Naive thymus-derived CD8-positive, alpha-beta T cell (primary cell): ENCODE measurements at regions not wholly inside any gene's neighbourhood (a gene's known extent, or its start where the extent isn't known, plus 50 kb on each side); places are given as distances from the start of the nearest gene placed in this dataset.
"Not testable (repeated sequence)": the region's sequence is repeated elsewhere in the genome, so short reads cannot be mapped to it uniquely, and the experiment has no call there.

Experiments
- ATAC-seq, 2 donors: fragments of 150-1000 bp; cut with Tn5 transposase in 1 of 2; sonication (Bioruptor Pico), chemical (Tn5 transposase) in 1 of 2; 1 replicate in 1 of 2; 2 replicates in 1 of 2; pipeline ENCODE4 v1.10.0; 2021; ENCODE audit warnings: mild to moderate bottlenecking in 2 of 2, moderate library complexity in 2 of 2
- POLR2A ChIA-PET: fragments of 350-600 bp; sonication (Branson Sonifier 250); formaldehyde crosslinking; loops from one replicate; lab custom pipeline; 2021; ENCODE audit warnings: antibody characterized with exemption; lab: Charles Lee
- DNase-seq, 10 donors: peaks; one replicate each; pipeline versions ENCODE4 v3.0.0 to v3.0.0-alpha.2; 2020 to 2022
- H3K27ac Mint-ChIP-seq, 10 donors: one replicate each; pipeline ENCODE4 v1.8.0; 2020 to 2022; ENCODE audit warnings: mild to moderate bottlenecking in 10 of 10, mixed read lengths in 10 of 10, moderate library complexity in 4 of 10, inconsistent platforms in 1 of 10
- H3K27me3 Mint-ChIP-seq, 5 donors: one replicate each; pipeline ENCODE4 v1.8.0; 2021 to 2022; ENCODE audit warnings: mixed read lengths in 5 of 5
- H3K36me3 Mint-ChIP-seq, 3 donors: one replicate each; pipeline ENCODE4 v1.8.0; 2020 to 2022; ENCODE audit warnings: mixed read lengths in 3 of 3, mild to moderate bottlenecking in 2 of 3, inconsistent platforms in 1 of 3
- H3K4me1 Mint-ChIP-seq, 4 donors: one replicate each; pipeline ENCODE4 v1.8.0; 2021 to 2022; ENCODE audit warnings: mixed read lengths in 4 of 4
- H3K4me3 Mint-ChIP-seq, 10 donors: one replicate each; pipeline ENCODE4 v1.8.0; 2020 to 2022; ENCODE audit warnings: mild to moderate bottlenecking in 10 of 10, mixed read lengths in 10 of 10, moderate library complexity in 6 of 10, inconsistent platforms in 1 of 10
- H3K9me3 Mint-ChIP-seq, 9 donors: one replicate each; pipeline ENCODE4 v1.8.0; 2020 to 2022; ENCODE audit warnings: mixed read lengths in 9 of 9, mild to moderate bottlenecking in 3 of 9, inconsistent platforms in 1 of 9, moderate library complexity in 1 of 9

GRCh38 chr14:83297361-83297760 lies 1763.7 kb upstream of the SEL1L start:
- H3K4me3 Mint-ChIP-seq = no peak overlapping the region
- H3K27ac Mint-ChIP-seq = no peak overlapping the region
- peaks cover 0 to 5% (median 0%) of the 10 kb centered on the region in 3 donors for H3K36me3 Mint-ChIP-seq
- POLR2A ChIA-PET = no interaction called here
- ATAC-seq = no peak
- H3K9me3 Mint-ChIP-seq = peaks cover 0 to 37% (median 11%) of the 10 kb centered on the region in 9 donors
- no peak for DNase-seq
- no peaks in the 10 kb centered on the region for H3K27me3 Mint-ChIP-seq
- no peaks in the 10 kb centered on the region for H3K4me1 Mint-ChIP-seq

- H3K4me1 Mint-ChIP-seq, H3K36me3 Mint-ChIP-seq, DNase-seq, H3K27me3 Mint-ChIP-seq, H3K4me3 Mint-ChIP-seq, POLR2A ChIA-PET, H3K27ac Mint-ChIP-seq, ATAC-seq: not testable (repeated sequence)
- peaks cover 0 to 30% (median 11%) of the 10 kb centered on the region in 9 donors for H3K9me3 Mint-ChIP-seq
These were observed 1764.4 kb upstream of the SEL1L start for GRCh38 chr14:83298016-83298415.

- no peaks in the 10 kb centered on the region for H3K4me1 Mint-ChIP-seq
- no peak for DNase-seq
- POLR2A ChIA-PET = no interaction called here
These were observed 1766.9 kb upstream of the SEL1L start for GRCh38 chr14:83300476-83301064.

DNA sequence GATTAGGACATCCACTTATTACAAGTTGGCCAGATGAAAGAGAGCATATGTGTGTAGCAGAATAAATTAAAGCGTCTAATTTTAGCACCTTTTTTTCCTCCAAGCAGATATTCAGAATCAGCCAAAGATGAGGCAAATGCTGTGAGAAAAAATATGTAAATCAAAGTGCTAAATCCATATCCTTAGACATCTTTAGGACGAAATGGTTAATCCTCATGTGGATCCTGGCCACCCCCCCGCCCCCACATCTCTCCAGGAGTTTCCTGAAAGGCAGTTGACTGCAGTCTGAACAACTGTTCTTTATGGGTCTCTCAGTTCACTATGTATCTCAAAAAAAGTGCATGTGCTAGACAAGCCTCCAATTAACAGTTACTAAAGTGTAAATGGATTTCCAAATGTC lies 1768.1 kb upstream of the SEL1L start:
- no peaks in the 10 kb centered on the region for H3K36me3 Mint-ChIP-seq
- H3K4me1 Mint-ChIP-seq = no peaks in the 10 kb centered on the region
- H3K27me3 Mint-ChIP-seq = no peaks in the 10 kb centered on the region
- ATAC-seq (no peak), DNase-seq (no peak)
- H3K9me3 Mint-ChIP-seq = peaks cover 0 to 19% (median 5%) of the 10 kb centered on the region in 9 donors
- POLR2A ChIA-PET = no interaction called here
- no peak overlapping the region for H3K4me3 Mint-ChIP-seq
- H3K27ac Mint-ChIP-seq = no peak overlapping the region

More at GRCh38 chr14:83300476-83301064, 1766.9 kb upstream of the SEL1L start:
- H3K4me3 Mint-ChIP-seq = no peak overlapping the region
- H3K9me3 Mint-ChIP-seq = peaks cover 0 to 17% (median 5%) of the 10 kb centered on the region in 9 donors
- no peaks in the 10 kb centered on the region for H3K36me3 Mint-ChIP-seq
- no peak for ATAC-seq
- no peak overlapping the region for H3K27ac Mint-ChIP-seq
- no peaks in the 10 kb centered on the region for H3K27me3 Mint-ChIP-seq

DNA sequence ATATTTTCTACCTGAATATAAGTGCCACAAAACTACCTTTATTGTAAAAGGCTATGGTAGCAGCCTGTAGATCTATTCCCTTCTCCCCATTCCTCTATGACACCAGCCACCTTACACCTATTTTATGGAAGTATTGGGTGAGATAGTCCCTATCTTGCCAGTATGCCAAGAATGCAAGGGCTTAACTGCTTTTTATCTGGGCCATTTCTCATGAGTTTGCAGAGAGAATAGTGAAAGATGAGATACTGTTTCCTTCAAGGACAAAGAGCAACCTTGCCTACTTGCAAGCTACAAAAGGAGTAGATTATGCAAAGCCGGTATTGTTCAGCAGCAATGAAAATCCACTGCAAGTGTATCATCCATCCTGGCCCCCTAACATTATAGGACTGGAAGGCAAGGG lies 1775.6 kb upstream of the SEL1L start:
- Mint-ChIP-seq H3K4me1 (no peaks in the 10 kb centered on the region), H3K27ac (no peak overlapping the region), H3K9me3 (peaks cover 3 to 20% (median 14%) of the 10 kb centered on the region in 9 donors), H3K4me3 (no peak overlapping the region), H3K27me3 (no peaks in the 10 kb centered on the region), H3K36me3 (no peaks in the 10 kb centered on the region)
- POLR2A ChIA-PET = no interaction called here
- DNase-seq (no peak), ATAC-seq (no peak)

DNA sequence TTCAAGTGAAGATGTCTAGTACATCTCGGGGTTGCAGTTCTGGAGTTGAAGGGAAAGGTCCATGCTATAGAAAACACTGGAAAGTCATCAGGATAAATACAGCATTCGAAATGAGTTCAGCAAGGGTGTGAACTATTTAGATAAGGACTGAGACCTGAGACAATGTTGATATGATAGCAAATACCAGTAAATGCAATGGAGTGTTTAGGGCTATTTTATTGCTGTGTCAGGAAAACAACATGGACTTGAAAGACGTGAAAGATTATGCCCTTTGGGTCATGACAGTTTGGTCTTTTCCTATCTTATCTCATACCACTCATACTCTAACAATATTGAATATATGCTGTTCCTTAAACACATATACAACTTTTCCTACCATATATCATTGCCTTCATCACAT lies 1776.2 kb upstream of the SEL1L start:
- H3K4me1 Mint-ChIP-seq = no peaks in the 10 kb centered on the region
- no peaks in the 10 kb centered on the region for H3K27me3 Mint-ChIP-seq
- H3K36me3 Mint-ChIP-seq = no peaks in the 10 kb centered on the region
- POLR2A ChIA-PET = no interaction called here
- ATAC-seq = no peak
- H3K4me3 Mint-ChIP-seq = no peak overlapping the region
- peaks cover 3 to 22% (median 14%) of the 10 kb centered on the region in 9 donors for H3K9me3 Mint-ChIP-seq
- DNase-seq = no peak
- H3K27ac Mint-ChIP-seq = no peak overlapping the region

GRCh38 chr14:83312511-83312910 lies 1778.9 kb upstream of the SEL1L start:
- DNase-seq (no peak), ATAC-seq (no peak)
- no peak overlapping the region for H3K27ac Mint-ChIP-seq
- no peak overlapping the region for H3K4me3 Mint-ChIP-seq
- no peaks in the 10 kb centered on the region for H3K27me3 Mint-ChIP-seq
- H3K4me1 Mint-ChIP-seq = no peaks in the 10 kb centered on the region
- POLR2A ChIA-PET = no interaction called here
- H3K36me3 Mint-ChIP-seq = no peaks in the 10 kb centered on the region
- peaks cover 3 to 26% (median 15%) of the 10 kb centered on the region in 9 donors for H3K9me3 Mint-ChIP-seq

DNA sequence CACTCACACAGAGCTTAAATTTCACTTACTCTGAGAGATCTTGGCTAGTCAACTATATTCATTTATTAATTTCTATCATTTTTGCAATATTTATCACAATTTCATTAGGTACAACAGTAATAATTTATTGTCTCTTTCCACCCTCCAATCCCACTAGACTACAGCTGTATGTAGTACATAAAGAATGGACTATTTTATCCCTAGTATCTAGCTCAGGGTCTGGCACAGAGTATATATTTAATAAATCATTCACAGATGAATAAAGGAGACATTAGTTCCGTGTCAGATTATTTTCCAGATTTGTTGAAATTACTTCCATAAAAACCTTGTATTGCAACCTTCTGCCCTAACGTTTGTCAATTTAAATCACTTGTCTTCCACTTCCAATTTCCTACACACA lies 1781.1 kb upstream of the SEL1L start:
- POLR2A ChIA-PET = no interaction called here
- Mint-ChIP-seq H3K36me3 (no peaks in the 10 kb centered on the region), H3K27me3 (no peaks in the 10 kb centered on the region), H3K9me3 (peaks cover 0 to 25% (median 13%) of the 10 kb centered on the region in 9 donors), H3K4me3 (no peak overlapping the region), H3K27ac (no peak overlapping the region), H3K4me1 (no peaks in the 10 kb centered on the region)
- ATAC-seq (no peak), DNase-seq (no peak)

GRCh38 chr14:83316356-83316755 lies 1782.7 kb upstream of the SEL1L start:
- no peaks in the 10 kb centered on the region for H3K4me1 Mint-ChIP-seq
- POLR2A ChIA-PET = no interaction called here
- H3K9me3 Mint-ChIP-seq = peaks cover 0 to 20% (median 8%) of the 10 kb centered on the region in 9 donors
- H3K27me3 Mint-ChIP-seq = no peaks in the 10 kb centered on the region
- ATAC-seq = no peak
- no peak overlapping the region for H3K27ac Mint-ChIP-seq
- H3K36me3 Mint-ChIP-seq = no peaks in the 10 kb centered on the region
- DNase-seq = no peak
- H3K4me3 Mint-ChIP-seq = no peak overlapping the region

GRCh38 chr14:83320837-83321236 lies 1787.2 kb upstream of the SEL1L start:
- peaks cover 0 to 12% (median 8%) of the 10 kb centered on the region in 9 donors for H3K9me3 Mint-ChIP-seq
- H3K4me3 Mint-ChIP-seq = no peak overlapping the region
- H3K4me1 Mint-ChIP-seq = no peaks in the 10 kb centered on the region
- no peak for DNase-seq
- ATAC-seq = no peak
- H3K27ac Mint-ChIP-seq = no peak overlapping the region
- POLR2A ChIA-PET = no interaction called here
- no peaks in the 10 kb centered on the region for H3K27me3 Mint-ChIP-seq
- H3K36me3 Mint-ChIP-seq = no peaks in the 10 kb centered on the region

DNA sequence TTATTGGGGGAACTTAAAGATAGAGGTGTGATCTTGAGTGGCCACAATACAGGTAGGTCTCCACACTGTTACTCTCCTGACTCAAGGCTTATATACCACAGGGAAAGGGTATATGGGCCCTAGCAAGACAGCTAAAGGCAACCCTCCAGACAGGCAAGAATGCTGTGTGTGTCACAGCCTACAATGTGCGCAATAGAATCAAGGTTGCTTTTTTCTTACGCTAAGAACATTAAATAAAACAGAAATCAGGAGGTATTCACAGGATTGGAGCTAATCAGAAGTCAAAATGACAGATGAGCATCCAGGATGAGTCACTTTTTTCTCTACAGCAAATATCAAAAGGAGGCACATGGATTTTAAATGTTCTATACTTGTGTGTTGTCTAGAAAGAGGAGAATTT lies 1797.9 kb upstream of the SEL1L start:
- no peak for ATAC-seq
- H3K36me3 Mint-ChIP-seq = no peaks in the 10 kb centered on the region
- POLR2A ChIA-PET = no interaction called here
- DNase-seq = no peak
- no peak overlapping the region for H3K4me3 Mint-ChIP-seq
- H3K27me3 Mint-ChIP-seq = no peaks in the 10 kb centered on the region
- peaks cover 0 to 18% (median 6%) of the 10 kb centered on the region in 9 donors for H3K9me3 Mint-ChIP-seq
- no peaks in the 10 kb centered on the region for H3K4me1 Mint-ChIP-seq
- no peak overlapping the region for H3K27ac Mint-ChIP-seq

- Mint-ChIP-seq H3K36me3 (no peaks in the 10 kb centered on the region), H3K4me3 (no peak overlapping the region), H3K9me3 (peaks cover 0 to 27% (median 9%) of the 10 kb centered on the region in 9 donors), H3K4me1 (no peaks in the 10 kb centered on the region), H3K27me3 (no peaks in the 10 kb centered on the region), H3K27ac (no peak overlapping the region)
- POLR2A ChIA-PET = interaction anchor here (0.7 kb wide), 1 partner anchor 115 kb away, joined by 4 read pairs; no protein-coding TSS in a partner anchor
- DNase-seq = no peak
- no peak for ATAC-seq
These were observed 1808.9 kb upstream of the SEL1L start for GRCh38 chr14:83342590-83342989.

DNA sequence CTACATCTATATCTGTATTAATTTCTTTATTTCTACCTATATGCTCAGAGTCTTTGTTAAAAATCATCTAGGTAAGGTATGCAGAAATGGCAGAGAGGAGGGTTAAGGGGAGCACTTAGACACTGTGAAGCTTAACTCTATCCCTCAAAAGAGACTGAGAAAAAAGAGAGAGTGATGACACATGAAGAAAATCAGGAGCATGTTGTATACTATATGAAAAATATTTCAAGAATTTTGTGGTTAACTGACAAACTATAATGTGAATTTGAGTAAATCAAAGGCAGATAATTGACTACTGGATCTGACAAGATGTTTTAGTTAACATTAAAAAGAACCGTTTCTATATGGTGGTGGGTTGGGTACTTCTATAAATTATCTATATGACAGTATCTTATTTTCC lies 1814.2 kb upstream of the SEL1L start:
- POLR2A ChIA-PET = no interaction called here
- no peaks in the 10 kb centered on the region for H3K36me3 Mint-ChIP-seq
- DNase-seq (no peak), ATAC-seq (no peak)
- no peak overlapping the region for H3K27ac Mint-ChIP-seq
- peaks cover 4 to 23% (median 9%) of the 10 kb centered on the region in 9 donors for H3K9me3 Mint-ChIP-seq
- H3K4me3 Mint-ChIP-seq = no peak overlapping the region
- H3K27me3 Mint-ChIP-seq = no peaks in the 10 kb centered on the region
- no peaks in the 10 kb centered on the region for H3K4me1 Mint-ChIP-seq

DNA sequence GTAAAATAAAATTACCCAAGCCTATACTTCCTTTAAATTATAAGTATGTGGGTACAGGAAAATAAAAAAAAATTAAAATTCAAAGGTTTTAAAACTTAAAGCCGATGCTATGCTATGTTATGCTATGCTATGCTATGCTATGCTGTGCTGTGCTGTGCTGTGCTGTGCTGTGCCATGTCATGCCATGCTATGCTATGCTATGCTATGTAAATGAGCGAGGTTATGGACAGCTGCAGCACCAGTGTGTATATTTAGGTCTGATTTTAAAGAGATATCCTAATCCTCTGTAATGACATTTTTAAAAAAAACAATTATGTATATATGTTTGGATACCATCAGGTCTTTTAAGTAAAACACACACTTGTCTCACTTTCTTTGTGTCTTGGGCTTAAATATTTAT lies 1822.0 kb upstream of the SEL1L start:
- peaks cover 2 to 18% (median 15%) of the 10 kb centered on the region in 9 donors for H3K9me3 Mint-ChIP-seq
- no peaks in the 10 kb centered on the region for H3K27me3 Mint-ChIP-seq
- no peak overlapping the region for H3K4me3 Mint-ChIP-seq
- no peaks in the 10 kb centered on the region for H3K4me1 Mint-ChIP-seq
- no peak overlapping the region for H3K27ac Mint-ChIP-seq
- ATAC-seq (no peak), DNase-seq (no peak)
- POLR2A ChIA-PET = no interaction called here
- no peaks in the 10 kb centered on the region for H3K36me3 Mint-ChIP-seq
